ENCODE measurements at regions not wholly inside any gene's neighbourhood (a gene's known extent, or its start where the extent isn't known, plus 50 kb on each side); places are given as distances from the start of the nearest gene placed in this dataset.

DNA sequence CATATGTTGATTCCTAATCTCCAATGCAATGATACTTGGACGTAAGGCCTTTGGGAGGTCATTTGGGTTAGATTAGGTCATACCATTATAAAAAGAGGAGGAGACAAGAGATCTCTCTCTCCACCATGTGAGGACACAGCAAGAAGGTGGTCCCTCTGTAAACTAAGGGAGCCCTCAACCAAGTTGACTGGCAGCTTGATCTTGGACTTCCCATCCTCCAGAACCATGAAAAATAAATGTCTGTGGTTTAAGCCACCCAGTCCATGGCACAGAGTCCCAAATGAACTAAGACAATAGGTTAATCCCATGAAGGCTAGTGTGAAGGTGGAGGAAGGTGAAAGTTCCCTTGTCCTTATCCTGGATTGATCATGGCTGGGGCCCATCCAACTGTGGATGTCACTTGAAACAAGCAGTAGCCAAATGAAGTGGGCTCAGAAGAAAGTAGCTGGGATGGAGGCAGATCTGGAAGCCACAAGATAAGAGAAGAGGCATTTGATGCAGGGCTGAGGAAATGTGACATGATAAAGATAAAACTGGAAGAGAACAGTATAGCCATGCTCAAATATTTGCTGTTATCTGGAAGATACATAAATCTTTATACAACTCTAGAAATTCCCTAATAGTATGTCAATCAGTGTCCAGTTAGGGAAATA lies 99.9 kb downstream of the BANF2 start:
- TF ChIP-seq CTCF (IDR thresholded peaks at IDR 0.05) = no peak
- TF ChIP-seq EZH2 (IDR thresholded peaks at IDR 0.05; ENCODE audit: borderline replicate concordance, insufficient read depth, low read depth, low read length, poor library complexity, severe bottlenecking) = no peak
